Tibial nerve (tissue), 4 donors: ENCODE measurements at regions not wholly inside any gene's neighbourhood (a gene's known extent, or its start where the extent isn't known, plus 50 kb on each side); places are given as distances from the start of the nearest gene placed in this dataset.

Experiments used
- DNase-seq, 2 donors: peaks; one replicate each; pipeline ENCODE4 v3.0.0-alpha.2; 2019; ENCODE audit warnings: low spot score in 2 of 2
- H3K27ac ChIP-seq, 4 donors: fragments of 200-600 bp; sonication (generic) in 3 of 4; one replicate each; pipeline ENCODE4 v1.5.1; 2017 to 2019; ENCODE audit warnings: mild to moderate bottlenecking in 1 of 4
- H3K27me3 ChIP-seq, 2 donors: fragments of 200-600 bp; sonication (generic) in 1 of 2; one replicate each; pipeline versions ENCODE4 v1.5.1 to v1.6.0; 2017 to 2019
- H3K36me3 ChIP-seq, 3 donors: fragments of 200-600 bp; sonication (generic); one replicate each; pipeline ENCODE4 v1.5.1; 2018 to 2019
- H3K4me1 ChIP-seq, 4 donors: fragments of 200-600 bp; sonication (generic) in 3 of 4; one replicate each; pipeline ENCODE4 v1.5.1; 2017 to 2019
- H3K4me3 ChIP-seq, 4 donors: fragments of 200-600 bp; sonication (generic) in 3 of 4; one replicate each; pipeline ENCODE4 v1.5.1; 2017 to 2019; ENCODE audit warnings: mild to moderate bottlenecking in 1 of 4, moderate library complexity in 1 of 4
- H3K9me3 ChIP-seq, 4 donors: fragments of 200-600 bp; sonication (generic) in 3 of 4; one replicate each; pipeline ENCODE4 v1.5.1; 2017 to 2019
- EP300 ChIP-seq, 2 donors: sonication (generic); formaldehyde crosslinking; IDR thresholded peaks; one replicate each; pipeline ENCODE4 v1.6.1; 2017; ENCODE audit warnings: antibody characterized with exemption in 2 of 2, mild to moderate bottlenecking in 1 of 2
- POLR2A ChIP-seq, 2 donors: fragments of 450-650 bp; IDR thresholded peaks; one replicate each; pipeline ENCODE4 v1.6.1; 2017; ENCODE audit warnings: antibody characterized with exemption in 2 of 2, mild to moderate bottlenecking in 2 of 2, moderate library complexity in 2 of 2
- WGBS, 2 donors: methylation state at CpG; one replicate each; pipeline ENCODE4 v1.1.5; 2018; 5-methylcytosine and 5-hydroxymethylcytosine counted together
- TF ChIP-seq, protein P1 (sequence below), 5 experiments: fragments of 200-600 bp in 3 of 5; fragments of 450-650 bp in 2 of 5; sonication (generic) in 3 of 5; IDR thresholded peaks; one replicate each; pipeline ENCODE4 v1.5.1; 2016 to 2019; ENCODE audit warnings: antibody characterized with exemption in 5 of 5, mild to moderate bottlenecking in 3 of 5, moderate library complexity in 2 of 5

DNA sequence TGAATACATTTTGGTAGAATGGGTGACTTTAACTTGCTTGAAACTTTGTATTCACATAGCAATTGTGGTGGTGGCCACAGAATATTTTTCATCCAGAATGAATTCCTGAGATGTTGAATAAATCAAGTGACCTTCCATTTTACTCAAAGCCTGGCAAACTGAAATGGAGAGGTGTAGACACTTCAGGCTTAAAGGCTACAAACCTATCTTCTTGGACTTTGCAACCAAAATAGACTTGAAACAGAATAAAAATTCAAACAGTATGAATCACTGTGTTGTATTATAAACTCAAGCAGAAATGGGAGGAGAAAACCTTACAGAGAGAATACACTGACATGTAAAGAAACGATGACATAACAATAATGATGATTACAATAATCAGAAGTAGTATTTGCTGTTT is 371.6 kb downstream of the BCKDHB start:
- Histone ChIP-seq H3K36me3 (no peaks in the 10 kb centered on the region), H3K27ac (no peak overlapping the region), H3K4me3 (no peak overlapping the region), H3K9me3 (no peaks in the 10 kb centered on the region), H3K27me3 (no peaks in the 10 kb centered on the region), H3K4me1 (peaks cover 0 to 14% (median 0%) of the 10 kb centered on the region in 4 donors)
- 91 to 92% methylated on average over 1 of the region's 1 CpG for WGBS, 2 donors
- DNase-seq, result no peak
- TF ChIP-seq EP300 (IDR thresholded peaks at IDR 0.05) (no peak), POLR2A (IDR thresholded peaks at IDR 0.05) (no peak)
- TF ChIP-seq, protein P1, sequence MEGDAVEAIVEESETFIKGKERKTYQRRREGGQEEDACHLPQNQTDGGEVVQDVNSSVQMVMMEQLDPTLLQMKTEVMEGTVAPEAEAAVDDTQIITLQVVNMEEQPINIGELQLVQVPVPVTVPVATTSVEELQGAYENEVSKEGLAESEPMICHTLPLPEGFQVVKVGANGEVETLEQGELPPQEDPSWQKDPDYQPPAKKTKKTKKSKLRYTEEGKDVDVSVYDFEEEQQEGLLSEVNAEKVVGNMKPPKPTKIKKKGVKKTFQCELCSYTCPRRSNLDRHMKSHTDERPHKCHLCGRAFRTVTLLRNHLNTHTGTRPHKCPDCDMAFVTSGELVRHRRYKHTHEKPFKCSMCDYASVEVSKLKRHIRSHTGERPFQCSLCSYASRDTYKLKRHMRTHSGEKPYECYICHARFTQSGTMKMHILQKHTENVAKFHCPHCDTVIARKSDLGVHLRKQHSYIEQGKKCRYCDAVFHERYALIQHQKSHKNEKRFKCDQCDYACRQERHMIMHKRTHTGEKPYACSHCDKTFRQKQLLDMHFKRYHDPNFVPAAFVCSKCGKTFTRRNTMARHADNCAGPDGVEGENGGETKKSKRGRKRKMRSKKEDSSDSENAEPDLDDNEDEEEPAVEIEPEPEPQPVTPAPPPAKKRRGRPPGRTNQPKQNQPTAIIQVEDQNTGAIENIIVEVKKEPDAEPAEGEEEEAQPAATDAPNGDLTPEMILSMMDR (IDR thresholded peaks at IDR 0.05), result no peak

DNA sequence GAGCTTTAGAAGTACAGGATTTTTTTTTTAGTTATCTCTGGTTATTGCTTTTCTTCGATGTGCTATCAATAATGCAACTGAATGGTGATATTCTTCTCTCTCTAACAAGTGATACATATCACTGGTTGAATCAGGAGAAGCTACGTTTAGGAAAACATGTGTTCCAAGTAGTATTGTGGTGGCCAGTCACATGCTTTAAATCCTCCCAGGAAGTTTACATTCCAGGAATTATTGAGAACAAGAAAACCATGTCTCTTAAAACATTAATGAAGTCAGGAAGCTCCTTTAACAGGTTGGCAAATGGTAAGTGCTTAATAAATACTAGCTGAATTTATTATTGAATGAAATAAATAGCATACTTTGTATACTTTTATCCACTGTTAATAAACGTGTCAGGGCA is 371.1 kb downstream of the BCKDHB start:
- Histone ChIP-seq H3K27ac (no peak overlapping the region), H3K36me3 (no peaks in the 10 kb centered on the region), H3K27me3 (no peaks in the 10 kb centered on the region), H3K4me3 (no peak overlapping the region), H3K4me1 (peaks cover 0 to 14% (median 0%) of the 10 kb centered on the region in 4 donors), H3K9me3 (no peaks in the 10 kb centered on the region)
- WGBS, 2 donors, result 53 to 57% methylated on average over 3 of the region's 3 CpGs
- DNase-seq, result no peak
- TF ChIP-seq, protein P1 (IDR thresholded peaks at IDR 0.05), result no peak
- no peak for TF ChIP-seq EP300 (IDR thresholded peaks at IDR 0.05)
- TF ChIP-seq POLR2A (IDR thresholded peaks at IDR 0.05), result no peak

DNA sequence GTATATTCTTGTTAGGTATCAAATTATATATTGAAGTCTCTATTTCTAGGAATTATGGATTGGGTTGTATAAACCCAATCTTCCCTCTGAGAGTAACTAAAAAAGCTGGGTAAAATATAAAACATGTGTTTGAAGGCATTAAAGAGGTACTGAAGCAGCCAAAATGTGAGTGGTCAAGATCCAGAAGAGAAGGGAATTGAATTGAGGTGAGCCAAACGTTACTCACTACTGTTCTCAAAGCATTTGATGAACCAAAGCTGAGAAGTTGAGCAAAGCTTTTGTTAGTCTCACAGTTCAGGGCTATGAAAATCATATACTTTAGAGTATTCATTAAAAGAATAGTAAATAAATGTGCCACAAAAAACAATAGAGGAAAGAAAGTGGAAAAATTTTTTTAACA is 365.8 kb downstream of the BCKDHB start:
- WGBS, 2 donors, result 38 to 46% methylated on average over 1 of the region's 1 CpG

DNA sequence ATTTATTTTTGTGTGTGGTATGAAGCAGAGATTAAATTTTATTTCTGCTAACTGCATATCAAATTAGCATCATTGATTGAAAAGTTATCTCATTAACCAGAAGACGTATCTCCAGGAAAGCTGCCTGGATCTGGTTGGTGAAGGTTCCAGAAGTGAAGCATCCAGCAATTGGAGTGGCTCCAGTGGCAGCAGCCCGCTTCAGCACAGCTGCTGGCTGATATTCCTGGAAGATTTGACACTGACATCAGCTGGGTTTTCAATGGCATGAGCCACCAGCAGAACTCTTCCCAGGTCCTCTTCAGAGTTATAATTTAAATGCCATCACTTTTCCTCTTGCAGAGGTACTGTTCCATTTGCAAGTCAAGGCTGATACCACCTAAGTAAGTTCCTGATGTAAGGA is 363.5 kb downstream of the BCKDHB start:
- WGBS, 2 donors, result 78 to 79% methylated on average over 2 of the region's 2 CpGs

More for the DNA sequence above, 365.8 kb downstream of the BCKDHB start:
- Histone ChIP-seq H3K36me3 (no peaks in the 10 kb centered on the region), H3K9me3 (no peaks in the 10 kb centered on the region), H3K4me1 (no peaks in the 10 kb centered on the region), H3K4me3 (no peak overlapping the region), H3K27ac (no peak overlapping the region), H3K27me3 (no peaks in the 10 kb centered on the region)
- DNase-seq, result no peak
- no peak for TF ChIP-seq EP300 (IDR thresholded peaks at IDR 0.05)

DNA sequence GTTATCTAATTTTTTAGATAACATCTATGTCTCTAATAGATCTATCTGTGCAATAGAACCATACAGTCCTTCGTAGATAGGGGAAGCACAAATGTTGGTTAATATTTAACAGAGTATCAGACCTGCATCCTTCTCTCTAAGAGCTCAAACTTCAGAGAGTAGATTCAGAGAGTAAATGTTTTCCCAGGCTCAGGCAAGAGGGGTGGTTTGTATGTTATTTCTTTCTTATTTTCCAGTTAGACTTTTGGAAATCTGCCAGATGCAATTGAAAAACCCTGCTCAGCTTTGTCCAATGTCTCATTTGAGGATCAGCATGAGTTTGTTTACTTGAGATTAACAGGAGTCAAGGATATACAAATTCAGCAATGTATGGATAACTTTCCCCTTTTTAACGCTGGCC is 361.9 kb downstream of the BCKDHB start:
- Histone ChIP-seq H3K9me3 (no peaks in the 10 kb centered on the region), H3K36me3 (no peaks in the 10 kb centered on the region), H3K4me1 (no peaks in the 10 kb centered on the region), H3K27ac (no peak overlapping the region), H3K4me3 (no peak overlapping the region), H3K27me3 (no peaks in the 10 kb centered on the region)
- 57 to 58% methylated on average over 2 of the region's 2 CpGs for WGBS, 2 donors
- DNase-seq, result no peak
- TF ChIP-seq EP300 (IDR thresholded peaks at IDR 0.05), result no peak
- TF ChIP-seq POLR2A (IDR thresholded peaks at IDR 0.05), result no peak
- TF ChIP-seq, protein P1 (IDR thresholded peaks at IDR 0.05), result no peak

More for the DNA sequence above, 363.5 kb downstream of the BCKDHB start:
- Histone ChIP-seq H3K36me3 (no peaks in the 10 kb centered on the region), H3K4me3 (no peak overlapping the region), H3K9me3 (no peaks in the 10 kb centered on the region), H3K27me3 (no peaks in the 10 kb centered on the region), H3K4me1 (no peaks in the 10 kb centered on the region), H3K27ac (no peak overlapping the region)
- no peak for TF ChIP-seq EP300 (IDR thresholded peaks at IDR 0.05)
- TF ChIP-seq POLR2A (IDR thresholded peaks at IDR 0.05), result no peak
- no peak for DNase-seq

DNA sequence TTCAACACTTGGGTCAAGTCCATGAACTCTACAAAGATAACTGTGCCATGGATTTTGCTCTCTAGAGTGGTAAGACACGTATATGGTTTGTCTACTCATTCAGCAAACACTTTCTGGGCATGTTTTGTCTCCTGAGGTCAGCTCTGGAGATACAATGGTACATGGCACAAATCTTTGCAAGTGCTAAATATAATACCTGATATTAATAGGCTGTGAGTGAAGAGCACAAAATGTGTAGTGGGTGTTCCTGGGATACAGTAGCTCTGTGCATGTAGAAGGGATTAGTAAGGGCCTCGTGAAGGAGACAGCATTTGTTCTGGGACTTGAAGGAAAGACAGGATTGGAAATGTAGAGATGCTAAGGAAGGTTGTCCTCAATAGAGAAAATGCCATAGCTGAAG is 360.9 kb downstream of the BCKDHB start:
- no peaks in the 10 kb centered on the region for H3K4me1 ChIP-seq
- H3K27me3 ChIP-seq, result no peaks in the 10 kb centered on the region
- no peak for TF ChIP-seq POLR2A (IDR thresholded peaks at IDR 0.05)
- no peak for TF ChIP-seq EP300 (IDR thresholded peaks at IDR 0.05)
- TF ChIP-seq, protein P1 (IDR thresholded peaks at IDR 0.05), result no peak
- DNase-seq, result no peak
- no peaks in the 10 kb centered on the region for H3K9me3 ChIP-seq
- H3K4me3 ChIP-seq, result no peak overlapping the region
- H3K36me3 ChIP-seq, result no peaks in the 10 kb centered on the region
- H3K27ac ChIP-seq, result no peak overlapping the region
- 76 to 90% methylated on average over 2 of the region's 2 CpGs for WGBS, 2 donors
